Naive thymus-derived CD8-positive, alpha-beta T cell (primary cell): ENCODE measurements at regions not wholly inside any gene's neighbourhood (a gene's known extent, or its start where the extent isn't known, plus 50 kb on each side); places are given as distances from the start of the nearest gene placed in this dataset.
A peak's percentile ranks its signal among the peaks of the same experiment; 100 is the strongest.

Experiments used
- ATAC-seq, 2 donors: fragments of 150-1000 bp; cut with Tn5 transposase in 1 of 2; sonication (Bioruptor Pico), chemical (Tn5 transposase) in 1 of 2; 1 replicate in 1 of 2; 2 replicates in 1 of 2; pipeline ENCODE4 v1.10.0; 2021; ENCODE audit warnings: mild to moderate bottlenecking in 2 of 2, moderate library complexity in 2 of 2
- POLR2A ChIA-PET: fragments of 350-600 bp; sonication (Branson Sonifier 250); formaldehyde crosslinking; loops from one replicate; lab custom pipeline; 2021; ENCODE audit warnings: antibody characterized with exemption; lab: Charles Lee
- DNase-seq, 10 donors: peaks; one replicate each; pipeline versions ENCODE4 v3.0.0 to v3.0.0-alpha.2; 2020 to 2022
- H3K27ac Mint-ChIP-seq, 10 donors: one replicate each; pipeline ENCODE4 v1.8.0; 2020 to 2022; ENCODE audit warnings: mild to moderate bottlenecking in 10 of 10, mixed read lengths in 10 of 10, moderate library complexity in 4 of 10, inconsistent platforms in 1 of 10
- H3K27me3 Mint-ChIP-seq, 5 donors: one replicate each; pipeline ENCODE4 v1.8.0; 2021 to 2022; ENCODE audit warnings: mixed read lengths in 5 of 5
- H3K36me3 Mint-ChIP-seq, 3 donors: one replicate each; pipeline ENCODE4 v1.8.0; 2020 to 2022; ENCODE audit warnings: mixed read lengths in 3 of 3, mild to moderate bottlenecking in 2 of 3, inconsistent platforms in 1 of 3
- H3K4me1 Mint-ChIP-seq, 4 donors: one replicate each; pipeline ENCODE4 v1.8.0; 2021 to 2022; ENCODE audit warnings: mixed read lengths in 4 of 4
- H3K4me3 Mint-ChIP-seq, 10 donors: one replicate each; pipeline ENCODE4 v1.8.0; 2020 to 2022; ENCODE audit warnings: mild to moderate bottlenecking in 10 of 10, mixed read lengths in 10 of 10, moderate library complexity in 6 of 10, inconsistent platforms in 1 of 10
- H3K9me3 Mint-ChIP-seq, 9 donors: one replicate each; pipeline ENCODE4 v1.8.0; 2020 to 2022; ENCODE audit warnings: mixed read lengths in 9 of 9, mild to moderate bottlenecking in 3 of 9, inconsistent platforms in 1 of 9, moderate library complexity in 1 of 9

GRCh38 chr9:110048403-110048975, 159.5 kb downstream of the C9orf152 start:
- Mint-ChIP-seq H3K4me3 (peak overlapping the region; percentile 74 to 96 (median 89)), H3K9me3 (no peaks in the 10 kb centered on the region), H3K36me3 (no peaks in the 10 kb centered on the region), H3K27ac (peak overlapping the region in 2 of 10 donors; percentile 69 to 80), H3K27me3 (peaks cover 6 to 55% (median 36%) of the 10 kb centered on the region in 5 donors), H3K4me1 (peaks cover 6 to 50% (median 25%) of the 10 kb centered on the region in 4 donors)
- DNase-seq: peak; percentile 12 to 71 (median 46)
- peak; percentile 82 to 93 for ATAC-seq
- POLR2A ChIA-PET: interaction anchor here (1.6 kb wide), 1 partner anchor 82 kb away, joined by 4 read pairs; no protein-coding TSS in a partner anchor

GRCh38 chr9:110048976-110049698, 158.8 kb downstream of the C9orf152 start:
- peak; percentile 17 to 22 for ATAC-seq

GRCh38 chr9:110049699-110050450, 158.1 kb downstream of the C9orf152 start:
- Mint-ChIP-seq H3K27ac (peak overlapping the region in 1 of 10 donors; percentile 57), H3K4me1 (peaks cover 6 to 52% (median 25%) of the 10 kb centered on the region in 4 donors), H3K9me3 (no peaks in the 10 kb centered on the region), H3K36me3 (no peaks in the 10 kb centered on the region), H3K4me3 (peak overlapping the region; percentile 61 to 96 (median 78)), H3K27me3 (peaks cover 6 to 55% (median 36%) of the 10 kb centered on the region in 5 donors)
- POLR2A ChIA-PET: interaction anchor here (1.4 kb wide), 1 partner anchor 10 kb away, joined by 5 read pairs; no protein-coding TSS in a partner anchor
- DNase-seq (no peak), ATAC-seq (no peak)

More at GRCh38 chr9:110048976-110049698, 158.8 kb downstream of the C9orf152 start:
- peaks cover 6 to 55% (median 36%) of the 10 kb centered on the region in 5 donors for H3K27me3 Mint-ChIP-seq
- peak overlapping the region; percentile 61 to 96 (median 78) for H3K4me3 Mint-ChIP-seq
- no peak overlapping the region for H3K27ac Mint-ChIP-seq
- POLR2A ChIA-PET: interaction anchor here (1.4 to 1.6 kb wide), 2 partner anchors 9 to 82 kb away, joined by 4 to 5 read pairs; no protein-coding TSS in a partner anchor
- peaks cover 6 to 52% (median 25%) of the 10 kb centered on the region in 4 donors for H3K4me1 Mint-ChIP-seq
- DNase-seq: peak in 1 of 10 donors; percentile 1
- H3K9me3 Mint-ChIP-seq: no peaks in the 10 kb centered on the region
- no peaks in the 10 kb centered on the region for H3K36me3 Mint-ChIP-seq

GRCh38 chr9:110050925-110051355, 157.0 kb downstream of the C9orf152 start:
- POLR2A ChIA-PET: no interaction called here
- peaks cover 6 to 52% (median 25%) of the 10 kb centered on the region in 4 donors for H3K4me1 Mint-ChIP-seq
- H3K27me3 Mint-ChIP-seq: peaks cover 6 to 55% (median 36%) of the 10 kb centered on the region in 5 donors

GRCh38 chr9:110056062-110056461, 151.9 kb downstream of the C9orf152 start:
- no peak overlapping the region for H3K4me3 Mint-ChIP-seq
- H3K4me1 Mint-ChIP-seq: peaks cover 0 to 36% (median 0%) of the 10 kb centered on the region in 4 donors
- POLR2A ChIA-PET: no interaction called here
- H3K27ac Mint-ChIP-seq: no peak overlapping the region
- H3K27me3 Mint-ChIP-seq: peaks cover 4 to 23% (median 15%) of the 10 kb centered on the region in 5 donors
- DNase-seq: no peak
- no peak for ATAC-seq
- H3K9me3 Mint-ChIP-seq: no peaks in the 10 kb centered on the region
- H3K36me3 Mint-ChIP-seq: no peaks in the 10 kb centered on the region

More at GRCh38 chr9:110050925-110051355, 157.0 kb downstream of the C9orf152 start:
- DNase-seq (no peak), ATAC-seq (no peak)
- Mint-ChIP-seq H3K4me3 (peak overlapping the region in 4 of 10 donors; percentile 12 to 96 (median 48)), H3K9me3 (no peaks in the 10 kb centered on the region), H3K27ac (peak overlapping the region in 2 of 10 donors; percentile 11 to 57), H3K36me3 (no peaks in the 10 kb centered on the region)

- Mint-ChIP-seq H3K4me3 (no peak overlapping the region), H3K36me3 (no peaks in the 10 kb centered on the region), H3K27ac (no peak overlapping the region), H3K27me3 (peaks cover 1 to 8% (median 7%) of the 10 kb centered on the region in 5 donors), H3K4me1 (peaks cover 0 to 21% (median 0%) of the 10 kb centered on the region in 4 donors), H3K9me3 (peaks cover 0 to 2% (median 0%) of the 10 kb centered on the region in 9 donors)
- POLR2A ChIA-PET: interaction anchor here (0.6 kb wide), 1 partner anchor 21 kb away, joined by 4 read pairs; no protein-coding TSS in a partner anchor
- ATAC-seq: peak in 1 of 2 donors; percentile 50
- DNase-seq: peak in 6 of 10 donors; percentile 1 to 69 (median 20)
Observed at GRCh38 chr9:110058304-110058953, 149.5 kb downstream of the C9orf152 start.

GRCh38 chr9:110059461-110059860, 148.5 kb downstream of the C9orf152 start:
- no peak overlapping the region for H3K4me3 Mint-ChIP-seq
- POLR2A ChIA-PET: no interaction called here

GRCh38 chr9:110064803-110065202, 143.2 kb downstream of the C9orf152 start:
- peaks cover 0 to 6% (median 5%) of the 10 kb centered on the region in 5 donors for H3K27me3 Mint-ChIP-seq
- no peak overlapping the region for H3K4me3 Mint-ChIP-seq
- DNase-seq (no peak), ATAC-seq (no peak)
- POLR2A ChIA-PET: no interaction called here
- no peaks in the 10 kb centered on the region for H3K36me3 Mint-ChIP-seq
- H3K9me3 Mint-ChIP-seq: peaks cover 0 to 2% (median 0%) of the 10 kb centered on the region in 9 donors
- no peak overlapping the region for H3K27ac Mint-ChIP-seq
- peaks cover 0 to 26% (median 1%) of the 10 kb centered on the region in 4 donors for H3K4me1 Mint-ChIP-seq

More at GRCh38 chr9:110059461-110059860, 148.5 kb downstream of the C9orf152 start:
- no peak for ATAC-seq
- peaks cover 0 to 2% (median 0%) of the 10 kb centered on the region in 9 donors for H3K9me3 Mint-ChIP-seq
- no peaks in the 10 kb centered on the region for H3K36me3 Mint-ChIP-seq
- H3K27ac Mint-ChIP-seq: no peak overlapping the region
- H3K27me3 Mint-ChIP-seq: peaks cover 1 to 8% (median 7%) of the 10 kb centered on the region in 5 donors
- DNase-seq: no peak
- peaks cover 0 to 17% (median 0%) of the 10 kb centered on the region in 4 donors for H3K4me1 Mint-ChIP-seq

- DNase-seq: no peak
- H3K9me3 Mint-ChIP-seq: peaks cover 0 to 2% (median 0%) of the 10 kb centered on the region in 9 donors
- H3K36me3 Mint-ChIP-seq: no peaks in the 10 kb centered on the region
- H3K4me1 Mint-ChIP-seq: peaks cover 0 to 26% (median 1%) of the 10 kb centered on the region in 4 donors
- POLR2A ChIA-PET: no interaction called here
- H3K27ac Mint-ChIP-seq: no peak overlapping the region
- ATAC-seq: no peak
- H3K27me3 Mint-ChIP-seq: peaks cover 0 to 6% (median 5%) of the 10 kb centered on the region in 5 donors
- H3K4me3 Mint-ChIP-seq: no peak overlapping the region
Observed at GRCh38 chr9:110065532-110065931, 142.4 kb downstream of the C9orf152 start.

GRCh38 chr9:110066929-110067716, 140.8 kb downstream of the C9orf152 start:
- ATAC-seq: no peak
- POLR2A ChIA-PET: no interaction called here
- H3K4me1 Mint-ChIP-seq: peaks cover 0 to 28% (median 1%) of the 10 kb centered on the region in 4 donors
- H3K27me3 Mint-ChIP-seq: peaks cover 0 to 7% (median 6%) of the 10 kb centered on the region in 5 donors
- no peaks in the 10 kb centered on the region for H3K36me3 Mint-ChIP-seq
- no peak overlapping the region for H3K27ac Mint-ChIP-seq
- H3K9me3 Mint-ChIP-seq: peaks cover 0 to 2% (median 0%) of the 10 kb centered on the region in 9 donors
- DNase-seq: no peak
- H3K4me3 Mint-ChIP-seq: no peak overlapping the region

GRCh38 chr9:110068212-110068611, 139.7 kb downstream of the C9orf152 start:
- H3K27ac Mint-ChIP-seq: no peak overlapping the region
- peaks cover 0 to 33% (median 1%) of the 10 kb centered on the region in 4 donors for H3K4me1 Mint-ChIP-seq
- no peaks in the 10 kb centered on the region for H3K9me3 Mint-ChIP-seq
- no peaks in the 10 kb centered on the region for H3K36me3 Mint-ChIP-seq
- DNase-seq (no peak), ATAC-seq (no peak)
- POLR2A ChIA-PET: no interaction called here
- H3K4me3 Mint-ChIP-seq: no peak overlapping the region
- peaks cover 0 to 6% (median 4%) of the 10 kb centered on the region in 5 donors for H3K27me3 Mint-ChIP-seq
